ENCODE measurements at regions not wholly inside any gene's neighbourhood (a gene's known extent, or its start where the extent isn't known, plus 50 kb on each side); places are given as distances from the start of the nearest gene placed in this dataset.
A peak's percentile ranks its signal among the peaks of the same experiment; 100 is the strongest.

DNA sequence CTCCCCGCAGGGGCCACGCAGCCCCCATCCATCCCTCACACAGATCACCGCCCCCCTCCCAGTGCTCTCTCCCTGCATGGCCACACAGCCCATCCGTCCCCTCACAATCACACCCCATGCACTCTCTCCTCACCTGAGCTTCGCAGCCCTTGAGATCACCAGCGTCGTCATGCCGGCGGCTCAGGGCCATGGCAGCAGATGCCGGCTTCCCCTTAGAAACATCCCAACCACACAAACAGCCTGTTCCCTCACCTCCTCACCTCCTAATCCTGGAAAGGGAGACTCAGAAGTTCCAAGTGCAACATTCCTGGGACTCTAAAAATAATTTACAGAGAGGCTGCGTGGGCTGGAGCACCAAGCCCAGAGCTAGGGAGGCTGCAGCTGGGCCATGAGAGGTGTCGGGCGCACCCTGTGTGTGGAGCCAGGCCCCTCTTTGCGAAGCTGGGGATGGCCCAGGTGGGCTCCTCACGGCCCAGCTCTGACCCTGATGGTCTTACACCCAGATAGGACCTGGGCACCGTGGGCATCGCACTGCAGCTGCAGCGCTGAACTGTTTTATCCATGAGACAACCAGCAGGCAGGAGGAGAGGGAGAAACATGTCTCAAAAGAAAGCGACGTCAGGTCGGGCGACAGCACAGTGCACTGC, 125.3 kb downstream of the DLL1 start (continued):
- TF ChIP-seq, protein P1, sequence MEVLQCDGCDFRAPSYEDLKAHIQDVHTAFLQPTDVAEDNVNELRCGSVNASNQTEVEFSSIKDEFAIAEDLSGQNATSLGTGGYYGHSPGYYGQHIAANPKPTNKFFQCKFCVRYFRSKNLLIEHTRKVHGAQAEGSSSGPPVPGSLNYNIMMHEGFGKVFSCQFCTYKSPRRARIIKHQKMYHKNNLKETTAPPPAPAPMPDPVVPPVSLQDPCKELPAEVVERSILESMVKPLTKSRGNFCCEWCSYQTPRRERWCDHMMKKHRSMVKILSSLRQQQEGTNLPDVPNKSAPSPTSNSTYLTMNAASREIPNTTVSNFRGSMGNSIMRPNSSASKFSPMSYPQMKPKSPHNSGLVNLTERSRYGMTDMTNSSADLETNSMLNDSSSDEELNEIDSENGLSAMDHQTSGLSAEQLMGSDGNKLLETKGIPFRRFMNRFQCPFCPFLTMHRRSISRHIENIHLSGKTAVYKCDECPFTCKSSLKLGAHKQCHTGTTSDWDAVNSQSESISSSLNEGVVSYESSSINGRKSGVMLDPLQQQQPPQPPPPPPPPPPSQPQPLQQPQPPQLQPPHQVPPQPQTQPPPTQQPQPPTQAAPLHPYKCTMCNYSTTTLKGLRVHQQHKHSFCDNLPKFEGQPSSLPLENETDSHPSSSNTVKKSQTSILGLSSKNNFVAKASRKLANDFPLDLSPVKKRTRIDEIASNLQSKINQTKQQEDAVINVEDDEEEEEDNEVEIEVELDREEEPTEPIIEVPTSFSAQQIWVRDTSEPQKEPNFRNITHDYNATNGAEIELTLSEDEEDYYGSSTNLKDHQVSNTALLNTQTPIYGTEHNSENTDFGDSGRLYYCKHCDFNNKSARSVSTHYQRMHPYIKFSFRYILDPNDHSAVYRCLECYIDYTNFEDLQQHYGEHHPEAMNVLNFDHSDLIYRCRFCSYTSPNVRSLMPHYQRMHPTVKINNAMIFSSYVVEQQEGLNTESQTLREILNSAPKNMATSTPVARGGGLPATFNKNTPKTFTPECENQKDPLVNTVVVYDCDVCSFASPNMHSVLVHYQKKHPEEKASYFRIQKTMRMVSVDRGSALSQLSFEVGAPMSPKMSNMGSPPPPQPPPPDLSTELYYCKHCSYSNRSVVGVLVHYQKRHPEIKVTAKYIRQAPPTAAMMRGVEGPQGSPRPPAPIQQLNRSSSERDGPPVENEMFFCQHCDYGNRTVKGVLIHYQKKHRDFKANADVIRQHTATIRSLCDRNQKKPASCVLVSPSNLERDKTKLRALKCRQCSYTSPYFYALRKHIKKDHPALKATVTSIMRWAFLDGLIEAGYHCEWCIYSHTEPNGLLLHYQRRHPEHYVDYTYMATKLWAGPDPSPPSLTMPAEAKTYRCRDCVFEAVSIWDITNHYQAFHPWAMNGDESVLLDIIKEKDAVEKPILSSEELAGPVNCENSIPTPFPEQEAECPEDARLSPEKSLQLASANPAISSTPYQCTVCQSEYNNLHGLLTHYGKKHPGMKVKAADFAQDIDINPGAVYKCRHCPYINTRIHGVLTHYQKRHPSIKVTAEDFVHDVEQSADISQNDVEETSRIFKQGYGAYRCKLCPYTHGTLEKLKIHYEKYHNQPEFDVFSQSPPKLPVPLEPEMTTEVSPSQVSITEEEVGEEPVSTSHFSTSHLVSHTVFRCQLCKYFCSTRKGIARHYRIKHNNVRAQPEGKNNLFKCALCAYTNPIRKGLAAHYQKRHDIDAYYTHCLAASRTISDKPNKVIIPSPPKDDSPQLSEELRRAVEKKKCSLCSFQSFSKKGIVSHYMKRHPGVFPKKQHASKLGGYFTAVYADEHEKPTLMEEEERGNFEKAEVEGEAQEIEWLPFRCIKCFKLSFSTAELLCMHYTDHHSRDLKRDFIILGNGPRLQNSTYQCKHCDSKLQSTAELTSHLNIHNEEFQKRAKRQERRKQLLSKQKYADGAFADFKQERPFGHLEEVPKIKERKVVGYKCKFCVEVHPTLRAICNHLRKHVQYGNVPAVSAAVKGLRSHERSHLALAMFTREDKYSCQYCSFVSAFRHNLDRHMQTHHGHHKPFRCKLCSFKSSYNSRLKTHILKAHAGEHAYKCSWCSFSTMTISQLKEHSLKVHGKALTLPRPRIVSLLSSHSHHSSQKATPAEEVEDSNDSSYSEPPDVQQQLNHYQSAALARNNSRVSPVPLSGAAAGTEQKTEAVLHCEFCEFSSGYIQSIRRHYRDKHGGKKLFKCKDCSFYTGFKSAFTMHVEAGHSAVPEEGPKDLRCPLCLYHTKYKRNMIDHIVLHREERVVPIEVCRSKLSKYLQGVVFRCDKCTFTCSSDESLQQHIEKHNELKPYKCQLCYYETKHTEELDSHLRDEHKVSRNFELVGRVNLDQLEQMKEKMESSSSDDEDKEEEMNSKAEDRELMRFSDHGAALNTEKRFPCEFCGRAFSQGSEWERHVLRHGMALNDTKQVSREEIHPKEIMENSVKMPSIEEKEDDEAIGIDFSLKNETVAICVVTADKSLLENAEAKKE (CRISPR knock-in tag; IDR thresholded peaks at IDR 0.05): no peak
- TF ChIP-seq ZNF114 (CRISPR knock-in tag; IDR thresholded peaks at IDR 0.05) (no peak), NANOG (IDR thresholded peaks at IDR 0.05; ENCODE audit: borderline replicate concordance) (no peak), STAT1 (IDR thresholded peaks at IDR 0.05; ENCODE audit: unreplicated experiment) (no peak), EZH2phosphoT487 (IDR thresholded peaks at IDR 0.05; ENCODE audit: unreplicated experiment) (no peak), POLR2AphosphoS5 (IDR thresholded peaks at IDR 0.05; ENCODE audit: low read depth) (no peak)
- TF ChIP-seq, protein P2, sequence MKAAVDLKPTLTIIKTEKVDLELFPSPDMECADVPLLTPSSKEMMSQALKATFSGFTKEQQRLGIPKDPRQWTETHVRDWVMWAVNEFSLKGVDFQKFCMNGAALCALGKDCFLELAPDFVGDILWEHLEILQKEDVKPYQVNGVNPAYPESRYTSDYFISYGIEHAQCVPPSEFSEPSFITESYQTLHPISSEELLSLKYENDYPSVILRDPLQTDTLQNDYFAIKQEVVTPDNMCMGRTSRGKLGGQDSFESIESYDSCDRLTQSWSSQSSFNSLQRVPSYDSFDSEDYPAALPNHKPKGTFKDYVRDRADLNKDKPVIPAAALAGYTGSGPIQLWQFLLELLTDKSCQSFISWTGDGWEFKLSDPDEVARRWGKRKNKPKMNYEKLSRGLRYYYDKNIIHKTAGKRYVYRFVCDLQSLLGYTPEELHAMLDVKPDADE (IDR thresholded peaks at IDR 0.05): no peak

DNA sequence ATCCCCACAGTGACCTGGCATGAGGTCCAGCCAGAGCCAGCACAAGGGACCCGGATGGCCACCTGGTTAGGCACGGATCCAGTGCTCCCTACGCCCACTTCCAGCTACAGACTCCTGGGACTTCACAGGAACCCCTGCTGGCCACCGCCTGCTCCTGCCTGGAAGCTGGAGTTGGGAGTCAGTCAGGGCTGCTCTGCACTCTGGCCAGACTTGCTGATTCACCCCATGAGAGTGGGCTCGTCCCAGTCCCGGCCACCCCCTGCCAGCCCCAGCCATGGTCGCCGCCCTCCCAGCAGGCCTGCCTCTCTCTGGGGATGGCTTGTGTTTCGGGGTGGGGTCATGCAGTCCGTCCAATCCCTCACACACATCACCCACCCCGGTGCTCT, 125.8 kb downstream of the DLL1 start:
- DNase-seq (ENCODE audit: low spot score) (no peak), ATAC-seq (peak; percentile 61)
- H3K4me1 Mint-ChIP-seq: no peaks in the 10 kb centered on the region
- Histone ChIP-seq H3K36me3 (ENCODE audit: insufficient read depth) (no peaks in the 10 kb centered on the region), H3K4me2 (no peak overlapping the region), H3K9me2 (ENCODE audit: insufficient read depth) (no peaks in the 10 kb centered on the region), H3K79me2 (replicated peaks; ENCODE audit: insufficient read depth) (no peaks in the 10 kb centered on the region), H4K20me1 (replicated peaks; ENCODE audit: insufficient read depth) (no peaks in the 10 kb centered on the region), H3K27ac (ENCODE audit: low read depth) (no peak overlapping the region), H3K4me1 (ENCODE audit: insufficient read depth) (no peaks in the 10 kb centered on the region), H3K4me3 (no peak overlapping the region), H2AFZ (no peak overlapping the region), H3F3A (replicated peaks; ENCODE audit: low read depth) (no peaks in the 10 kb centered on the region), H3K27me3 (ENCODE audit: insufficient read depth) (no peaks in the 10 kb centered on the region)
- no peak overlapping the region for H3K4me3 Mint-ChIP-seq
- peaks cover 18% of the 10 kb centered on the region for H3K27me3 Mint-ChIP-seq (ENCODE audit: insufficient read depth, low read depth, poor library complexity)
- peaks cover 22% of the 10 kb centered on the region for H3K9me3 Mint-ChIP-seq
- no peak overlapping the region; the same call in 1 of the 2 replicates for H3K27ac Mint-ChIP-seq
- H3K36me3 Mint-ChIP-seq (ENCODE audit: low read depth): peaks cover 9% of the 10 kb centered on the region
- TF ChIP-seq EZH2phosphoT487 (IDR thresholded peaks at IDR 0.05; ENCODE audit: unreplicated experiment) (no peak), ZNF331 (CRISPR knock-in tag; IDR thresholded peaks at IDR 0.05; ENCODE audit: low read depth) (no peak), STAT1 (IDR thresholded peaks at IDR 0.05; ENCODE audit: unreplicated experiment) (no peak)
- TF ChIP-seq, protein P3, sequence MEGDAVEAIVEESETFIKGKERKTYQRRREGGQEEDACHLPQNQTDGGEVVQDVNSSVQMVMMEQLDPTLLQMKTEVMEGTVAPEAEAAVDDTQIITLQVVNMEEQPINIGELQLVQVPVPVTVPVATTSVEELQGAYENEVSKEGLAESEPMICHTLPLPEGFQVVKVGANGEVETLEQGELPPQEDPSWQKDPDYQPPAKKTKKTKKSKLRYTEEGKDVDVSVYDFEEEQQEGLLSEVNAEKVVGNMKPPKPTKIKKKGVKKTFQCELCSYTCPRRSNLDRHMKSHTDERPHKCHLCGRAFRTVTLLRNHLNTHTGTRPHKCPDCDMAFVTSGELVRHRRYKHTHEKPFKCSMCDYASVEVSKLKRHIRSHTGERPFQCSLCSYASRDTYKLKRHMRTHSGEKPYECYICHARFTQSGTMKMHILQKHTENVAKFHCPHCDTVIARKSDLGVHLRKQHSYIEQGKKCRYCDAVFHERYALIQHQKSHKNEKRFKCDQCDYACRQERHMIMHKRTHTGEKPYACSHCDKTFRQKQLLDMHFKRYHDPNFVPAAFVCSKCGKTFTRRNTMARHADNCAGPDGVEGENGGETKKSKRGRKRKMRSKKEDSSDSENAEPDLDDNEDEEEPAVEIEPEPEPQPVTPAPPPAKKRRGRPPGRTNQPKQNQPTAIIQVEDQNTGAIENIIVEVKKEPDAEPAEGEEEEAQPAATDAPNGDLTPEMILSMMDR (conservative IDR thresholded peaks at IDR 0.05; ENCODE audit: low read depth in 2 of 2): no peak
- TF ChIP-seq, protein P2 (IDR thresholded peaks at IDR 0.05): no peak
- TF ChIP-seq, protein P4, sequence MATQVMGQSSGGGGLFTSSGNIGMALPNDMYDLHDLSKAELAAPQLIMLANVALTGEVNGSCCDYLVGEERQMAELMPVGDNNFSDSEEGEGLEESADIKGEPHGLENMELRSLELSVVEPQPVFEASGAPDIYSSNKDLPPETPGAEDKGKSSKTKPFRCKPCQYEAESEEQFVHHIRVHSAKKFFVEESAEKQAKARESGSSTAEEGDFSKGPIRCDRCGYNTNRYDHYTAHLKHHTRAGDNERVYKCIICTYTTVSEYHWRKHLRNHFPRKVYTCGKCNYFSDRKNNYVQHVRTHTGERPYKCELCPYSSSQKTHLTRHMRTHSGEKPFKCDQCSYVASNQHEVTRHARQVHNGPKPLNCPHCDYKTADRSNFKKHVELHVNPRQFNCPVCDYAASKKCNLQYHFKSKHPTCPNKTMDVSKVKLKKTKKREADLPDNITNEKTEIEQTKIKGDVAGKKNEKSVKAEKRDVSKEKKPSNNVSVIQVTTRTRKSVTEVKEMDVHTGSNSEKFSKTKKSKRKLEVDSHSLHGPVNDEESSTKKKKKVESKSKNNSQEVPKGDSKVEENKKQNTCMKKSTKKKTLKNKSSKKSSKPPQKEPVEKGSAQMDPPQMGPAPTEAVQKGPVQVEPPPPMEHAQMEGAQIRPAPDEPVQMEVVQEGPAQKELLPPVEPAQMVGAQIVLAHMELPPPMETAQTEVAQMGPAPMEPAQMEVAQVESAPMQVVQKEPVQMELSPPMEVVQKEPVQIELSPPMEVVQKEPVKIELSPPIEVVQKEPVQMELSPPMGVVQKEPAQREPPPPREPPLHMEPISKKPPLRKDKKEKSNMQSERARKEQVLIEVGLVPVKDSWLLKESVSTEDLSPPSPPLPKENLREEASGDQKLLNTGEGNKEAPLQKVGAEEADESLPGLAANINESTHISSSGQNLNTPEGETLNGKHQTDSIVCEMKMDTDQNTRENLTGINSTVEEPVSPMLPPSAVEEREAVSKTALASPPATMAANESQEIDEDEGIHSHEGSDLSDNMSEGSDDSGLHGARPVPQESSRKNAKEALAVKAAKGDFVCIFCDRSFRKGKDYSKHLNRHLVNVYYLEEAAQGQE (IDR thresholded peaks at IDR 0.05; ENCODE audit: unreplicated experiment): no peak

Measured in GM23338 (cell line).